ENCODE measurements at regions not wholly inside any gene's neighbourhood (a gene's known extent, or its start where the extent isn't known, plus 50 kb on each side); places are given as distances from the start of the nearest gene placed in this dataset.

GRCh38 chr13:76656056-76656455 lies 230.1 kb downstream of the KCTD12 start:
- Mint-ChIP-seq H3K9me3 (peaks cover 0 to 2% (median 2%) of the 10 kb centered on the region in 3 donors), H3K4me3 (no peak overlapping the region), H3K27ac (no peak overlapping the region), H3K4me1 (peaks cover 2 to 7% (median 2%) of the 10 kb centered on the region in 3 donors), H3K27me3 (peaks cover 2% of the 10 kb centered on the region), H3K36me3 (no peaks in the 10 kb centered on the region)

DNA sequence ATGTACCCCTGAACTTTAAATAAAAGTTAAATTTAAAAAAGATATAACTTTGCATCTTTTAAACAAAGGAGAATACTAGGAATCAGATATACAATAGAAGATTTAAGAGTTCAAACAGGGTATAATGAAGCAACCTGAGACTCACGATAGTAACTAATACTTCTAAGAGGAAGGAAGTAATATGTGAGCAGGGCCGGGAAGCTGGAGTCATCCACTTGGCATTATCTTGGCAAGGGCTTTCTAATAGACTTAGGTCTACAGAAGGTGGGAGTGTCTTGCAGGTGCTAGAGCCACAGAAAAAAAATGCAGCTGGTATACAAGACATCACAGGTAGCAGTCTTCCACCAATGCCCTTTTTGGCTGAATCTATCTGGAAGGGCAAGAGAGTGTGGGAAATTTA lies 231.9 kb downstream of the KCTD12 start:
- peaks cover 0 to 2% (median 0%) of the 10 kb centered on the region in 3 donors for H3K9me3 Mint-ChIP-seq
- H3K27me3 Mint-ChIP-seq = peaks cover 2% of the 10 kb centered on the region
- peaks cover 2 to 7% (median 2%) of the 10 kb centered on the region in 3 donors for H3K4me1 Mint-ChIP-seq
- H3K4me3 Mint-ChIP-seq = no peak overlapping the region
- H3K27ac Mint-ChIP-seq = no peak overlapping the region
- no peaks in the 10 kb centered on the region for H3K36me3 Mint-ChIP-seq

DNA sequence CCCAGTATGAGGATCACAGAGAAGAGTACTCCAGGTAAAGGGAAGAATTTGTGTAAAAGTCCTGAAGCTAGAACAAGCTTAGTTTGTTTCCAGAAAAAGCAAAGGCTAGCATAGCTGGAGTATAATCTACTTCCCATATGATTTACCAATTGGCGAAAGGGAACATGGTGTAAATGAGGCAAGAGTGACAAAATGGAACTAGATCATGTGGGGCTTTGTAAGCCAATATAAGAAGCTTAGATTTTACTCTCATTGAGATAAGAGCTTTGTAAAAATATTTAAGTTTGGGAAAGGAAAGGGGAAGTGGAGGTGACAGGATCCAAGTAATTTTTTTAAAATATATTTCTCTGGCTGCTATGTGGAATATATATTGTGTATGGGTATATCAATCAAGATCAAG lies 234.9 kb downstream of the KCTD12 start:
- H3K9me3 Mint-ChIP-seq = peaks cover 0 to 2% (median 0%) of the 10 kb centered on the region in 3 donors
- no peaks in the 10 kb centered on the region for H3K27me3 Mint-ChIP-seq
- no peak overlapping the region for H3K4me3 Mint-ChIP-seq
- no peak overlapping the region for H3K27ac Mint-ChIP-seq
- H3K4me1 Mint-ChIP-seq = peaks cover 2 to 4% (median 2%) of the 10 kb centered on the region in 3 donors
- H3K36me3 Mint-ChIP-seq = no peaks in the 10 kb centered on the region

GRCh38 chr13:76647550-76647949 lies 238.7 kb downstream of the KCTD12 start:
- no peak overlapping the region for H3K27ac Mint-ChIP-seq
- H3K9me3 Mint-ChIP-seq = peaks cover 0 to 2% (median 0%) of the 10 kb centered on the region in 3 donors
- no peaks in the 10 kb centered on the region for H3K4me1 Mint-ChIP-seq
- no peaks in the 10 kb centered on the region for H3K27me3 Mint-ChIP-seq
- H3K4me3 Mint-ChIP-seq = no peak overlapping the region
- no peaks in the 10 kb centered on the region for H3K36me3 Mint-ChIP-seq

GRCh38 chr13:76646946-76647345 lies 239.3 kb downstream of the KCTD12 start:
- no peak overlapping the region for H3K4me3 Mint-ChIP-seq
- no peaks in the 10 kb centered on the region for H3K9me3 Mint-ChIP-seq
- no peak overlapping the region for H3K27ac Mint-ChIP-seq
- no peaks in the 10 kb centered on the region for H3K27me3 Mint-ChIP-seq
- H3K4me1 Mint-ChIP-seq = no peaks in the 10 kb centered on the region
- no peaks in the 10 kb centered on the region for H3K36me3 Mint-ChIP-seq

DNA sequence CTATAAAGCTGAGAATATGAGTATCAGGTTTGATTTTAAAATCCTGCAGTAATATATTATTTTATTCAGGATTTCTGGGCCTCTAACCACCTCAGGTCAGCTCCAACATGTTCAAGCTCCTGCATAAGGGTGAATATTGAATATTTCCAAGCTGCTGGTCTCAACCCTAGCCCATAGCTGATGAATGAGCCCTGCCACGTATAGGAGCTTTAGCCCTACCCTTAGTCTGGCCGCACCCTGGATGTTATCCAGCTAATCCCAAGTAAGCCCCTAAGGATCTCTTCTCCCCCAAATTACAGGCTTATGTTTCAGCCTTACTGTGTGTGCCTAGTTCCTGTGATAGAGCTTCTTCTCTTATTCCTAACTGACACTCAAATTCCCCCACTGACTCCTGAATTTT lies 240.6 kb downstream of the KCTD12 start:
- Mint-ChIP-seq H3K4me1 (no peaks in the 10 kb centered on the region), H3K27me3 (no peaks in the 10 kb centered on the region), H3K9me3 (peaks cover 0 to 3% (median 0%) of the 10 kb centered on the region in 3 donors), H3K4me3 (no peak overlapping the region), H3K27ac (no peak overlapping the region), H3K36me3 (no peaks in the 10 kb centered on the region)

- Mint-ChIP-seq H3K4me1 (no peaks in the 10 kb centered on the region), H3K9me3 (peaks cover 0 to 3% (median 0%) of the 10 kb centered on the region in 3 donors), H3K36me3 (no peaks in the 10 kb centered on the region), H3K27me3 (no peaks in the 10 kb centered on the region), H3K27ac (no peak overlapping the region), H3K4me3 (no peak overlapping the region)
Measured at GRCh38 chr13:76644906-76645305, 241.3 kb downstream of the KCTD12 start.

- Mint-ChIP-seq H3K27ac (no peak overlapping the region), H3K27me3 (peaks cover 3% of the 10 kb centered on the region), H3K4me3 (no peak overlapping the region), H3K36me3 (peaks cover 1% of the 10 kb centered on the region), H3K4me1 (no peaks in the 10 kb centered on the region), H3K9me3 (peaks cover 0 to 3% (median 0%) of the 10 kb centered on the region in 3 donors)
Measured at GRCh38 chr13:76643596-76643995, 242.6 kb downstream of the KCTD12 start.

DNA sequence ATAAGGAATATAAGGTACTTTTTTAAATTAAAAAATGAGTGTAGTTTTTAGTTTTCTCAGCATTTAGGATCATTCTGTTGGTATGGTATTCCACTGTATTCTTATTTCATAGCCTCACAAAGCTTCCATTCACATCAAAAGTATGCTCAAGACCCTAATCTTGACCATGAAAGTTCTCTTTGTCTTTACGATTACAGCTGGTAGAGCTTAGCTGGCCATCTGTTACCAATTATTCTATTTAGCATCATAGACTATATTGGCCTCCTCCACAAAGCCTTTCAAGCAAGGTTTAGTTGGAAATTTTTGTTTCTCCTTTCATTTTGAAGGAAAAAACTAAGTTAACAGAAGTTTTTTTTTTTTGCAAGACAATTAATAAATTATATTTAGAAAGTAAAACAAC lies 245.1 kb downstream of the KCTD12 start:
- H3K36me3 Mint-ChIP-seq = peaks cover 1% of the 10 kb centered on the region
- no peaks in the 10 kb centered on the region for H3K4me1 Mint-ChIP-seq
- no peak overlapping the region for H3K27ac Mint-ChIP-seq
- peaks cover 0 to 4% (median 0%) of the 10 kb centered on the region in 3 donors for H3K9me3 Mint-ChIP-seq
- peaks cover 3% of the 10 kb centered on the region for H3K27me3 Mint-ChIP-seq
- H3K4me3 Mint-ChIP-seq = no peak overlapping the region

DNA sequence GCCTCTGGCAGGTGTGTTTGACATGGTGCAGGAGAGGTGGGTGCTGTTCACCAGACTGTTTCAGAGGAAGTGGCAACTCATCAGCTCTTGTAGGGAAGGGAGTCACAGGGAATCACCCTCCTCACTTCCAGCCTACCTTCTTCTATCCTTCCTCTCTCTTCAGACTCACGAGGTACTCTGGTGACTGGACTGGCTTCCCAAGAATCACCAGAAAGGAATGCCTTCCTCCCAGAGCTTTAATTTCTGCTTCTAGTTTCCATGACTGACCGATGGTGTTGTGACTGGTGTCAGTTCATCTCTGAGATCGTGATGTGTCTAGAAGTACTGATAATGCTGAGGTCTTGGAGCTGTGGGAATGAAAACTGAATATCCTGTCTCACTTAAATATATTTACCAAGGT lies 247.3 kb downstream of the KCTD12 start:
- H3K27ac Mint-ChIP-seq = no peak overlapping the region
- H3K4me3 Mint-ChIP-seq = no peak overlapping the region
- peaks cover 1% of the 10 kb centered on the region for H3K36me3 Mint-ChIP-seq
- peaks cover 3% of the 10 kb centered on the region for H3K27me3 Mint-ChIP-seq
- H3K4me1 Mint-ChIP-seq = no peaks in the 10 kb centered on the region
- peaks cover 0 to 4% (median 0%) of the 10 kb centered on the region in 3 donors for H3K9me3 Mint-ChIP-seq

GRCh38 chr13:76638181-76638580 lies 248.0 kb downstream of the KCTD12 start:
- peaks cover 1% of the 10 kb centered on the region for H3K36me3 Mint-ChIP-seq
- H3K27me3 Mint-ChIP-seq = peaks cover 3% of the 10 kb centered on the region
- no peak overlapping the region for H3K4me3 Mint-ChIP-seq
- no peak overlapping the region for H3K27ac Mint-ChIP-seq
- peaks cover 0 to 4% (median 0%) of the 10 kb centered on the region in 3 donors for H3K9me3 Mint-ChIP-seq
- no peaks in the 10 kb centered on the region for H3K4me1 Mint-ChIP-seq

- Mint-ChIP-seq H3K9me3 (peaks cover 0 to 4% (median 0%) of the 10 kb centered on the region in 3 donors), H3K27me3 (peaks cover 3% of the 10 kb centered on the region), H3K4me1 (no peaks in the 10 kb centered on the region), H3K4me3 (no peak overlapping the region), H3K36me3 (peaks cover 1% of the 10 kb centered on the region), H3K27ac (no peak overlapping the region)
Measured at GRCh38 chr13:76637641-76638141, 248.5 kb downstream of the KCTD12 start.

DNA sequence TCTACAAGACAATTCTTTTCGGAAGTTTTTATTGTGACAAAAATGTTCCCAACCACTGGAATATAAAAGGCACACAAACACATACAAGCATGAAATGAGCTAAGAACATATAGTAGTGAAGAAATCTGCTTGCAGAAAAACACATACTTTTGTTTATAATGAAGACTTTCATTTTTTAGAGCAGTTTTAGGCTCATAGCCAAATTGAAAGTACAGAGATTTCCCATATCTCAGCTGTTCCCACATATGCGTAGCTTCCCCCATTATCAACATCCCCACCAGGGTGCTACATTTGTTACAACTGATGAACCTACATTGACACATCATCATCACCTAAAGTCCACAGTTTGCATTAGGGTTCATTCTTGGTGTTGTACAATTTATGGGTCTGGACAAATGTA lies 249.4 kb downstream of the KCTD12 start:
- Mint-ChIP-seq H3K9me3 (peaks cover 0 to 4% (median 0%) of the 10 kb centered on the region in 3 donors), H3K36me3 (peaks cover 1% of the 10 kb centered on the region), H3K27ac (no peak overlapping the region), H3K27me3 (peaks cover 3% of the 10 kb centered on the region), H3K4me1 (no peaks in the 10 kb centered on the region), H3K4me3 (no peak overlapping the region)

DNA sequence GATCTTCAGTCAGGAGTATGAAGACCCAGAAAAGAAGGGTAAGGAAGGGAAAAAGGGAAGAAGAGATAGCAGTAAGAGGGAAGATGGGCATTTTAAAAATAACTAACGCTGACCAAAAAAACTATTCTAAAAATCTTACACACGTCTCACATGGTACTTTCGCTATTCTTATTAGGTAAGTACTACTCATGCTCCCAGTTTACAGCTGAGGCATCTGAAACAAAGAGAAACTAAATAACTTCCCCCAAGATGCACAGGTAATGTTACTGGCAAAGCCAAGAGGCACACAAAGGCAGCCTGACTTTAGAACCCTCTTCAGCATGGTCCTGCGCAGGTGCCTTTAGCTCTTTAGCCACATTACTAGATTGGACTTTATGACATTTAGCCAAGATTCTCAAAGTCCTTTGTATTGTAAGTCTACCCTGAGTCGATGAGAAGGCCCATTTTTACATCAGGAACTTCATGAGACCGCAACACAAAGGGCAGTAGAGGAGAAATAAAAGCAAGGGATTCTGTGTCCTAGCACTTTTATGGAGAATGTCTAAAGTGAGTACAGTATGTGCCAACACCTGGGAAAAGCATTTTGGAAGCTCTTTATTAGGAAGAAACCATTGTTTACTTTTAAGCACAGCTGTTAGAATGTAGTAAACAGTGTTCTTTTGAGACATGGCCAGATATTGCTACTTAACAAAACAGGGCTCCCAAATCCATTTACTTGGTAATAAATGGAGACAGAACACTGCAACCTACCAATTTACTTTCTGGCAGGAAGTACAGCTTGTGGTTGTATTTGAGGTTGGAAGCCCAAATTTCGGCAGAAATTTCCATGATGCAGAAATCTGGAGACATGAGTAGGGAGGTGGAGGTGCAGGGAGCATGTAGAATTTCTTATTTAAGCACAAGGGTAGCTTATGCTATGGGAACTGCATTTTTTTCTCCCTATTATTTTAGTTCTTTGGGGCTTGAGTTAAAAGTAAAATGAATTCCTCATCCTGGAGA lies 250.7 kb downstream of the KCTD12 start:
- no peaks in the 10 kb centered on the region for H3K4me1 Mint-ChIP-seq
- peaks cover 3% of the 10 kb centered on the region for H3K27me3 Mint-ChIP-seq
- peaks cover 1% of the 10 kb centered on the region for H3K36me3 Mint-ChIP-seq
- no peak overlapping the region for H3K27ac Mint-ChIP-seq
- no peak overlapping the region for H3K4me3 Mint-ChIP-seq
- H3K9me3 Mint-ChIP-seq = peaks cover 0 to 2% (median 0%) of the 10 kb centered on the region in 3 donors

- Mint-ChIP-seq H3K27ac (no peak overlapping the region), H3K36me3 (peaks cover 1% of the 10 kb centered on the region), H3K9me3 (peaks cover 0 to 2% (median 0%) of the 10 kb centered on the region in 3 donors), H3K27me3 (peaks cover 3% of the 10 kb centered on the region), H3K4me3 (no peak overlapping the region), H3K4me1 (no peaks in the 10 kb centered on the region)
Measured at GRCh38 chr13:76634431-76635191, 251.6 kb downstream of the KCTD12 start.

Data from IgD-negative memory B cell (primary cell).